ENCODE measurements at regions not wholly inside any gene's neighbourhood (a gene's known extent, or its start where the extent isn't known, plus 50 kb on each side); places are given as distances from the start of the nearest gene placed in this dataset.

GRCh38 chr2:145845207-145845894 is 1325.4 kb upstream of the ZEB2 start:
- no peak for TF ChIP-seq EZH2 (IDR thresholded peaks at IDR 0.05; ENCODE audit: low read length, missing control alignments)
- no peak for TF ChIP-seq CTCF (conservative IDR thresholded peaks at IDR 0.05 in 1 of 2, IDR thresholded peaks at IDR 0.05 in 1 of 2; ENCODE audit: low read depth in 1 of 2, low read length in 2 of 2)

Measured in fibroblast of lung (primary cell).